ENCODE measurements at regions not wholly inside any gene's neighbourhood (a gene's known extent, or its start where the extent isn't known, plus 50 kb on each side); places are given as distances from the start of the nearest gene placed in this dataset.
"Not testable (repeated sequence)": the region's sequence is repeated elsewhere in the genome, so short reads cannot be mapped to it uniquely, and the experiment has no call there.

DNA sequence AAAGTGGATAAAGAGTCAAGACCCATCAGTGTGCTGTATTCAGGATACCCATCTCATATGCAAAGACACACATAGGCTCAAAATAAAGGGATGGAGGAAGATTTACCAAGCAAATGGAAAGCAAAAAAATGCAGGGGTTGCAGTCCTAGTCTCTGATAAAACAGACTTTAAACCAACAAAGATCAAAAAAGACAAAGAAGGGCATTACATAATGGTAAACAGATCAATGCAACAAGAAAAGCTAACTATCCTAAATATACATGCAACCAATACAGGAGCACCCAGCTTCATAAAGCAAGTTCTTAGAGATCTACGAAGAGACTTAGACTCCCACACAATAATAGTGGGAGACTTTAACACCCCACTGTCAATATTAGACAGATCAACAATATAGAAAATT is 66.7 kb upstream of the LIPC start:
- DNase-seq (ENCODE audit: low spot score); H3K4me3 ChIP-seq; H2AFZ ChIP-seq (replicated peaks); H3K36me3 ChIP-seq; H3K9ac ChIP-seq; H3K4me1 ChIP-seq; H3K36me3 Mint-ChIP-seq; H3K27ac Mint-ChIP-seq; H3K79me2 ChIP-seq (ENCODE audit: low read depth); H4K20me1 ChIP-seq (ENCODE audit: low read depth); H3K9me3 ChIP-seq (ENCODE audit: low read depth); H3K27me3 Mint-ChIP-seq (ENCODE audit: insufficient read depth, low read depth); H3F3A ChIP-seq (ENCODE audit: low read depth); H3K4me2 ChIP-seq; H3K27ac ChIP-seq; H3K27me3 ChIP-seq; H3K4me1 Mint-ChIP-seq; H3K4me3 Mint-ChIP-seq: not testable (repeated sequence)
- peaks cover 14% of the 10 kb centered on the region for H3K9me3 Mint-ChIP-seq

DNA sequence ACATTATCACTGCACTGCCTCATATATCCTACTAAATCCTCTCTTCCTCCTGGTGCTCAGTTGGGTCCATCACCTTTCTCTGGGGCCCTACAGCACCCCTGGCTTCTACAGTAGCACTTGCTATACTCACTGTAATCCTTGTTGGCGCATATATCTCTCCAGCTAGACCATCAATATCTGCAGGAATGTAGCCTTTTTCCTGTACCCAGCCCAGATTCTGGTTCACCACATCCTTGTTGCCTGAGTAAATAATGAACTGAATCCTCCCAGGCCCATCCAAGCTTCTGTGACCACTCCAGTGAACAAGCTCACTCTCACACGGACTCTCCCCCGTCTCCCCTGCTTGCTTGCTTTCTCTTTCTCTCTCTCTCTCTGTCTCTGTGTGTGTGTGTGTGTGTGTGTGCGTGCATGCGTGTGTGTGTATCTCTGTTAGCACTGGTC is 62.5 kb upstream of the LIPC start:
- Histone ChIP-seq H3K4me2 (no peak overlapping the region), H2AFZ (replicated peaks) (no peak overlapping the region), H3K4me1 (no peaks in the 10 kb centered on the region), H3K9ac (no peak overlapping the region), H3K27ac (no peak overlapping the region), H3F3A (ENCODE audit: low read depth) (no peaks in the 10 kb centered on the region), H3K27me3 (no peaks in the 10 kb centered on the region), H3K9me3 (ENCODE audit: low read depth) (peaks cover 9% of the 10 kb centered on the region), H3K4me3 (no peak overlapping the region), H4K20me1 (ENCODE audit: low read depth) (no peaks in the 10 kb centered on the region), H3K36me3 (no peaks in the 10 kb centered on the region), H3K79me2 (ENCODE audit: low read depth) (no peaks in the 10 kb centered on the region)
- Mint-ChIP-seq H3K9me3 (peaks cover 20% of the 10 kb centered on the region), H3K36me3 (no peaks in the 10 kb centered on the region), H3K27me3 (ENCODE audit: insufficient read depth, low read depth) (no peaks in the 10 kb centered on the region), H3K4me3 (no peak overlapping the region), H3K27ac (no peak overlapping the region), H3K4me1 (no peaks in the 10 kb centered on the region)
- no peak for DNase-seq (ENCODE audit: low spot score)
- TF ChIP-seq EZH2phosphoT487 (IDR thresholded peaks at IDR 0.05) (no peak), EZH2 (IDR thresholded peaks at IDR 0.05) (no peak)
- TF ChIP-seq, protein P1, sequence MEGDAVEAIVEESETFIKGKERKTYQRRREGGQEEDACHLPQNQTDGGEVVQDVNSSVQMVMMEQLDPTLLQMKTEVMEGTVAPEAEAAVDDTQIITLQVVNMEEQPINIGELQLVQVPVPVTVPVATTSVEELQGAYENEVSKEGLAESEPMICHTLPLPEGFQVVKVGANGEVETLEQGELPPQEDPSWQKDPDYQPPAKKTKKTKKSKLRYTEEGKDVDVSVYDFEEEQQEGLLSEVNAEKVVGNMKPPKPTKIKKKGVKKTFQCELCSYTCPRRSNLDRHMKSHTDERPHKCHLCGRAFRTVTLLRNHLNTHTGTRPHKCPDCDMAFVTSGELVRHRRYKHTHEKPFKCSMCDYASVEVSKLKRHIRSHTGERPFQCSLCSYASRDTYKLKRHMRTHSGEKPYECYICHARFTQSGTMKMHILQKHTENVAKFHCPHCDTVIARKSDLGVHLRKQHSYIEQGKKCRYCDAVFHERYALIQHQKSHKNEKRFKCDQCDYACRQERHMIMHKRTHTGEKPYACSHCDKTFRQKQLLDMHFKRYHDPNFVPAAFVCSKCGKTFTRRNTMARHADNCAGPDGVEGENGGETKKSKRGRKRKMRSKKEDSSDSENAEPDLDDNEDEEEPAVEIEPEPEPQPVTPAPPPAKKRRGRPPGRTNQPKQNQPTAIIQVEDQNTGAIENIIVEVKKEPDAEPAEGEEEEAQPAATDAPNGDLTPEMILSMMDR (IDR thresholded peaks at IDR 0.05) = no peak

DNA sequence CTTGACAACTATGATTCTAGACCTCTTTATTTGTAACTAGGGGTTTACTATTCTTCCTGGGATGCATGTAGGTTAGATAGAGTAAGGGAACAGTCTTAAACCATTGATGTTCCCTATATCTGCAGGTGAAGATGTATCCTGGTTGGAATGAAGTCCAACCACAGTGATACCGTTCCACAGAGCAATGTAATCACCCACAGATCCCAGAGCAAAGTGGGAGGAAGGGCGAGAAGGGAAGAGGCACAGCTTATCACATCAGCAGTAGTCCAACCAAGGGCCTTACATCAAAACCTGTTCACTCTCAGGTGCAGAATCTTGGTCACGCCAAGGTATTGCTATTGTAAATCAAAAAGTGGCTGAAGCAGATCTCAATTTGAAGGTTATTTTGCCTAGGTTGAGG is 61.8 kb upstream of the LIPC start:
- Histone ChIP-seq H3K4me3 (no peak overlapping the region), H3K27ac (no peak overlapping the region), H3K79me2 (ENCODE audit: low read depth) (no peaks in the 10 kb centered on the region), H2AFZ (replicated peaks) (no peak overlapping the region), H3K27me3 (no peaks in the 10 kb centered on the region), H3F3A (ENCODE audit: low read depth) (no peaks in the 10 kb centered on the region), H4K20me1 (ENCODE audit: low read depth) (no peaks in the 10 kb centered on the region), H3K9me3 (ENCODE audit: low read depth) (peaks cover 9% of the 10 kb centered on the region), H3K9ac (no peak overlapping the region), H3K4me2 (no peak overlapping the region), H3K4me1 (no peaks in the 10 kb centered on the region), H3K36me3 (no peaks in the 10 kb centered on the region)
- Mint-ChIP-seq H3K4me3 (no peak overlapping the region), H3K9me3 (peaks cover 18% of the 10 kb centered on the region), H3K4me1 (no peaks in the 10 kb centered on the region), H3K36me3 (no peaks in the 10 kb centered on the region), H3K27ac (no peak overlapping the region), H3K27me3 (ENCODE audit: insufficient read depth, low read depth) (no peaks in the 10 kb centered on the region)
- no peak for DNase-seq (ENCODE audit: low spot score)
- TF ChIP-seq, protein P1 (IDR thresholded peaks at IDR 0.05) = no peak
- TF ChIP-seq EZH2phosphoT487 (IDR thresholded peaks at IDR 0.05) (no peak), EZH2 (IDR thresholded peaks at IDR 0.05) (no peak)

DNA sequence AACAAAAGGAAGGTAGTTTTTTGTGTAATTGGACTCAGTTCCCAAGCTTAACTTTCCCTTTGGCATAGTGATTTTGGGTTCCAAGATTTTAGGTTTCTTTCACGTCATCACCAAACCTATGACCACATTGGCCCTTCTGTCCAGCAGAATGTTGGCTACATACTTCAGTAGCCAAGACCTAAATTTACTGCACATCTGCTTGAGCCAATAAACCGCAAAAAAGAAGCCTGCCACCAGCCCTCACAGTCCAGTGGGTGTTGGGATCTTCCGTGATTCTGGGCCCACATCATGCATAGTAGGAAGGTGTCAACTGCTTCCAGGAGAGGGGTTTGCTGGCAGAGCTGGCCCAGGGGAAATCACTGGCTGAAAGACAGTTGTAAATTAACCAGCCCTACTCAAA is 57.6 kb upstream of the LIPC start:
- Histone ChIP-seq H3K27me3 (no peaks in the 10 kb centered on the region), H3K4me3 (no peak overlapping the region), H3K9ac (no peak overlapping the region), H3F3A (ENCODE audit: low read depth) (no peaks in the 10 kb centered on the region), H3K79me2 (ENCODE audit: low read depth) (no peaks in the 10 kb centered on the region), H4K20me1 (ENCODE audit: low read depth) (no peaks in the 10 kb centered on the region), H2AFZ (replicated peaks) (no peak overlapping the region), H3K27ac (no peak overlapping the region), H3K9me3 (ENCODE audit: low read depth) (peaks cover 9% of the 10 kb centered on the region), H3K4me2 (no peak overlapping the region), H3K4me1 (no peaks in the 10 kb centered on the region), H3K36me3 (no peaks in the 10 kb centered on the region)
- DNase-seq (ENCODE audit: low spot score) = no peak
- no peak overlapping the region for H3K27ac Mint-ChIP-seq
- peaks cover 18% of the 10 kb centered on the region for H3K9me3 Mint-ChIP-seq
- H3K36me3 Mint-ChIP-seq = no peaks in the 10 kb centered on the region
- TF ChIP-seq, protein P1 (IDR thresholded peaks at IDR 0.05) = no peak
- TF ChIP-seq EZH2 (IDR thresholded peaks at IDR 0.05) = no peak
- TF ChIP-seq EZH2phosphoT487 (IDR thresholded peaks at IDR 0.05) = no peak
- peaks cover 4% of the 10 kb centered on the region for H3K27me3 Mint-ChIP-seq (ENCODE audit: insufficient read depth, low read depth)
- no peaks in the 10 kb centered on the region for H3K4me1 Mint-ChIP-seq
- H3K4me3 Mint-ChIP-seq = no peak overlapping the region

All from neural progenitor cell (in vitro differentiated cells).